B cell (primary cell): ENCODE measurements at regions not wholly inside any gene's neighbourhood (a gene's known extent, or its start where the extent isn't known, plus 50 kb on each side); places are given as distances from the start of the nearest gene placed in this dataset.

ENCODE experiments used
- EZH2 ChIP-seq: IDR thresholded peaks from 2 replicates; pipeline ENCODE4 v1.6.1; 2012; ENCODE audit warnings: borderline replicate concordance, low read depth, mild to moderate bottlenecking, moderate library complexity, low read length; ENCODE audit not compliant: insufficient read depth, poor library complexity, severe bottlenecking
- TF ChIP-seq, protein P1 (sequence below): fragments of 200-600 bp; IDR thresholded peaks from one replicate; pipeline ENCODE4 v1.8.0; 2022; ENCODE audit warnings: antibody characterized with exemption, mild to moderate bottlenecking

DNA sequence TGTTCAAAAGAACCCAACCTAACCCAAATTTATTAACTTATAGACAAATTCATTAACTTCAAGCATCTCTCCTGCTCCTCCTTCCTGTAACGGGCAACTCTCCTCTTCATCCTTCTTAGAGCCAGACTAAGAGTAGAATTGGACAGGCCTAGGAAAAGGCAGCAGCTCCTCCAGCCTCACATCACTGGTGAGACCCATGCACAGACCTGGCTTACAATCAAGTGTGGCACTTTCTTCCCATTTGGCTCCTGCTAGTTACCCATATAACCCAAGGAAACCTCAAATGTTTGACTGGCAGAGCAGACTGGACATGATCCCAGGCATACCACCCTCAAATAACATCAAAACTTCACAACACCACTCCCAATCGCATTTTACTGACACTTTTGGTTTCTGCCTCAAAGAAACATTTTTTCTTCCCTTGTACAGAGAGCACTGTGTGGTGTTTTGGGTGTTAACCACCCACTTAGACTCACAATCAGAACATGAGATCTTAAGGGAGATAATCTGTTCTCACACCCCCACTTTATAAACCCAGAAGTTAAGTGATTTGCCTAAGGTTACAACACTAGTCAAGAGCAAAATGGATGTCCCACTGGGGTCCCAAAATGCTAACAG lies 101.4 kb downstream of the SIPA1L2 start:
- TF ChIP-seq, protein P1, sequence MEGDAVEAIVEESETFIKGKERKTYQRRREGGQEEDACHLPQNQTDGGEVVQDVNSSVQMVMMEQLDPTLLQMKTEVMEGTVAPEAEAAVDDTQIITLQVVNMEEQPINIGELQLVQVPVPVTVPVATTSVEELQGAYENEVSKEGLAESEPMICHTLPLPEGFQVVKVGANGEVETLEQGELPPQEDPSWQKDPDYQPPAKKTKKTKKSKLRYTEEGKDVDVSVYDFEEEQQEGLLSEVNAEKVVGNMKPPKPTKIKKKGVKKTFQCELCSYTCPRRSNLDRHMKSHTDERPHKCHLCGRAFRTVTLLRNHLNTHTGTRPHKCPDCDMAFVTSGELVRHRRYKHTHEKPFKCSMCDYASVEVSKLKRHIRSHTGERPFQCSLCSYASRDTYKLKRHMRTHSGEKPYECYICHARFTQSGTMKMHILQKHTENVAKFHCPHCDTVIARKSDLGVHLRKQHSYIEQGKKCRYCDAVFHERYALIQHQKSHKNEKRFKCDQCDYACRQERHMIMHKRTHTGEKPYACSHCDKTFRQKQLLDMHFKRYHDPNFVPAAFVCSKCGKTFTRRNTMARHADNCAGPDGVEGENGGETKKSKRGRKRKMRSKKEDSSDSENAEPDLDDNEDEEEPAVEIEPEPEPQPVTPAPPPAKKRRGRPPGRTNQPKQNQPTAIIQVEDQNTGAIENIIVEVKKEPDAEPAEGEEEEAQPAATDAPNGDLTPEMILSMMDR = no peak
- no peak for TF ChIP-seq EZH2
